ENCODE measurements at regions not wholly inside any gene's neighbourhood (a gene's known extent, or its start where the extent isn't known, plus 50 kb on each side); places are given as distances from the start of the nearest gene placed in this dataset.
"Not testable (repeated sequence)": the region's sequence is repeated elsewhere in the genome, so short reads cannot be mapped to it uniquely, and the experiment has no call there.

- H3K27me3 Mint-ChIP-seq: no peaks in the 10 kb centered on the region
- H3K9me3 Mint-ChIP-seq: peaks cover 7% of the 10 kb centered on the region
- H3K4me3 Mint-ChIP-seq: no peak overlapping the region
- H3K36me3 Mint-ChIP-seq (ENCODE audit: low read depth): no peaks in the 10 kb centered on the region
- H3K27ac Mint-ChIP-seq: no peak overlapping the region
- no peaks in the 10 kb centered on the region for H3K4me1 Mint-ChIP-seq (ENCODE audit: low read depth)
- DNase-seq: no peak
These were observed 93.9 kb upstream of the GATB start for GRCh38 chr4:151854731-151855130.

- Mint-ChIP-seq H3K4me1 (ENCODE audit: low read depth) (no peaks in the 10 kb centered on the region), H3K9me3 (peaks cover 16% of the 10 kb centered on the region), H3K27ac (no peak overlapping the region), H3K36me3 (ENCODE audit: low read depth) (no peaks in the 10 kb centered on the region), H3K27me3 (no peaks in the 10 kb centered on the region), H3K4me3 (no peak overlapping the region)
- DNase-seq: no peak
These were observed 92.2 kb upstream of the GATB start for GRCh38 chr4:151853034-151853433.

- Mint-ChIP-seq H3K27ac (no peak overlapping the region), H3K4me3 (no peak overlapping the region), H3K4me1 (ENCODE audit: low read depth) (no peaks in the 10 kb centered on the region), H3K27me3 (no peaks in the 10 kb centered on the region), H3K36me3 (ENCODE audit: low read depth) (no peaks in the 10 kb centered on the region), H3K9me3 (peaks cover 16% of the 10 kb centered on the region)
- no peak for DNase-seq
These were observed 91.4 kb upstream of the GATB start for GRCh38 chr4:151852202-151852601.

- Mint-ChIP-seq H3K27ac (no peak overlapping the region), H3K4me1 (ENCODE audit: low read depth) (no peaks in the 10 kb centered on the region), H3K27me3 (no peaks in the 10 kb centered on the region), H3K4me3 (no peak overlapping the region), H3K36me3 (ENCODE audit: low read depth) (no peaks in the 10 kb centered on the region), H3K9me3 (peaks cover 16% of the 10 kb centered on the region)
- no peak for DNase-seq
These were observed 90.5 kb upstream of the GATB start for GRCh38 chr4:151851354-151851753.

GRCh38 chr4:151850791-151851213 is 90.0 kb upstream of the GATB start:
- no peaks in the 10 kb centered on the region for H3K36me3 Mint-ChIP-seq (ENCODE audit: low read depth)
- no peak overlapping the region for H3K27ac Mint-ChIP-seq
- no peaks in the 10 kb centered on the region for H3K27me3 Mint-ChIP-seq

GRCh38 chr4:151845551-151845950 is 84.7 kb upstream of the GATB start:
- H3K27ac Mint-ChIP-seq; H3K27me3 Mint-ChIP-seq; DNase-seq; H3K4me3 Mint-ChIP-seq; H3K36me3 Mint-ChIP-seq (ENCODE audit: low read depth); H3K4me1 Mint-ChIP-seq (ENCODE audit: low read depth): not testable (repeated sequence)
- H3K9me3 Mint-ChIP-seq: peaks cover 11% of the 10 kb centered on the region

More at GRCh38 chr4:151850791-151851213, 90.0 kb upstream of the GATB start:
- H3K4me3 Mint-ChIP-seq: no peak overlapping the region
- H3K9me3 Mint-ChIP-seq: peaks cover 12% of the 10 kb centered on the region
- no peak for DNase-seq
- no peaks in the 10 kb centered on the region for H3K4me1 Mint-ChIP-seq (ENCODE audit: low read depth)

- H3K4me1 Mint-ChIP-seq (ENCODE audit: low read depth): no peaks in the 10 kb centered on the region
- H3K36me3 Mint-ChIP-seq (ENCODE audit: low read depth): no peaks in the 10 kb centered on the region
- no peak for DNase-seq
- H3K9me3 Mint-ChIP-seq: no peaks in the 10 kb centered on the region
- no peaks in the 10 kb centered on the region for H3K27me3 Mint-ChIP-seq
- no peak overlapping the region for H3K4me3 Mint-ChIP-seq
- no peak overlapping the region for H3K27ac Mint-ChIP-seq
These were observed 81.7 kb upstream of the GATB start for GRCh38 chr4:151842430-151843079.

GRCh38 chr4:151841107-151841506 is 80.3 kb upstream of the GATB start:
- Mint-ChIP-seq H3K27ac (no peak overlapping the region), H3K4me1 (ENCODE audit: low read depth) (no peaks in the 10 kb centered on the region), H3K4me3 (no peak overlapping the region), H3K36me3 (ENCODE audit: low read depth) (no peaks in the 10 kb centered on the region), H3K27me3 (no peaks in the 10 kb centered on the region), H3K9me3 (no peaks in the 10 kb centered on the region)
- DNase-seq: no peak

- Mint-ChIP-seq H3K9me3 (no peaks in the 10 kb centered on the region), H3K27ac (no peak overlapping the region), H3K27me3 (no peaks in the 10 kb centered on the region), H3K4me1 (ENCODE audit: low read depth) (peaks cover 11% of the 10 kb centered on the region), H3K36me3 (ENCODE audit: low read depth) (no peaks in the 10 kb centered on the region), H3K4me3 (no peak overlapping the region)
- DNase-seq: no peak
These were observed 74.7 kb upstream of the GATB start for GRCh38 chr4:151835467-151835866.

- no peaks in the 10 kb centered on the region for H3K9me3 Mint-ChIP-seq
- H3K4me1 Mint-ChIP-seq (ENCODE audit: low read depth): peaks cover 11% of the 10 kb centered on the region
- no peak overlapping the region for H3K4me3 Mint-ChIP-seq
- no peak overlapping the region for H3K27ac Mint-ChIP-seq
- DNase-seq: no peak
- H3K27me3 Mint-ChIP-seq: no peaks in the 10 kb centered on the region
- H3K36me3 Mint-ChIP-seq (ENCODE audit: low read depth): no peaks in the 10 kb centered on the region
These were observed 72.4 kb upstream of the GATB start for GRCh38 chr4:151833174-151833573.

GRCh38 chr4:151831526-151831925 is 70.7 kb upstream of the GATB start:
- H3K9me3 Mint-ChIP-seq: no peaks in the 10 kb centered on the region
- no peak overlapping the region for H3K4me3 Mint-ChIP-seq
- H3K4me1 Mint-ChIP-seq (ENCODE audit: low read depth): peaks cover 11% of the 10 kb centered on the region
- DNase-seq: no peak
- H3K27me3 Mint-ChIP-seq: no peaks in the 10 kb centered on the region
- no peak overlapping the region for H3K27ac Mint-ChIP-seq
- H3K36me3 Mint-ChIP-seq (ENCODE audit: low read depth): no peaks in the 10 kb centered on the region

GRCh38 chr4:151830168-151830567 is 69.4 kb upstream of the GATB start:
- no peaks in the 10 kb centered on the region for H3K9me3 Mint-ChIP-seq
- H3K27ac Mint-ChIP-seq: no peak overlapping the region
- no peak for DNase-seq
- H3K27me3 Mint-ChIP-seq: no peaks in the 10 kb centered on the region
- H3K4me1 Mint-ChIP-seq (ENCODE audit: low read depth): peaks cover 11% of the 10 kb centered on the region
- H3K4me3 Mint-ChIP-seq: no peak overlapping the region
- H3K36me3 Mint-ChIP-seq (ENCODE audit: low read depth): no peaks in the 10 kb centered on the region

- H3K9me3 Mint-ChIP-seq: no peaks in the 10 kb centered on the region
- no peaks in the 10 kb centered on the region for H3K27me3 Mint-ChIP-seq
- no peaks in the 10 kb centered on the region for H3K36me3 Mint-ChIP-seq (ENCODE audit: low read depth)
- H3K27ac Mint-ChIP-seq: no peak overlapping the region
- peaks cover 11% of the 10 kb centered on the region for H3K4me1 Mint-ChIP-seq (ENCODE audit: low read depth)
- H3K4me3 Mint-ChIP-seq: no peak overlapping the region
- no peak for DNase-seq
These were observed 68.5 kb upstream of the GATB start for GRCh38 chr4:151829309-151829708.

- no peak for DNase-seq
- H3K4me1 Mint-ChIP-seq (ENCODE audit: low read depth): no peaks in the 10 kb centered on the region
- no peaks in the 10 kb centered on the region for H3K36me3 Mint-ChIP-seq (ENCODE audit: low read depth)
- no peak overlapping the region for H3K27ac Mint-ChIP-seq
- no peaks in the 10 kb centered on the region for H3K27me3 Mint-ChIP-seq
- H3K9me3 Mint-ChIP-seq: no peaks in the 10 kb centered on the region
- no peak overlapping the region for H3K4me3 Mint-ChIP-seq
These were observed 63.8 kb upstream of the GATB start for GRCh38 chr4:151824656-151825055.

GRCh38 chr4:151822331-151822730 is 61.5 kb upstream of the GATB start:
- Mint-ChIP-seq H3K4me1 (ENCODE audit: low read depth) (no peaks in the 10 kb centered on the region), H3K27me3 (no peaks in the 10 kb centered on the region), H3K9me3 (no peaks in the 10 kb centered on the region), H3K27ac (no peak overlapping the region), H3K4me3 (no peak overlapping the region), H3K36me3 (ENCODE audit: low read depth) (no peaks in the 10 kb centered on the region)
- no peak for DNase-seq

- Mint-ChIP-seq H3K4me3 (no peak overlapping the region), H3K36me3 (ENCODE audit: low read depth) (no peaks in the 10 kb centered on the region), H3K4me1 (ENCODE audit: low read depth) (no peaks in the 10 kb centered on the region), H3K9me3 (no peaks in the 10 kb centered on the region), H3K27ac (no peak overlapping the region), H3K27me3 (no peaks in the 10 kb centered on the region)
- DNase-seq: no peak
These were observed 59.2 kb upstream of the GATB start for GRCh38 chr4:151820004-151820403.
